ENCODE measurements at regions not wholly inside any gene's neighbourhood (a gene's known extent, or its start where the extent isn't known, plus 50 kb on each side); places are given as distances from the start of the nearest gene placed in this dataset.

DNA sequence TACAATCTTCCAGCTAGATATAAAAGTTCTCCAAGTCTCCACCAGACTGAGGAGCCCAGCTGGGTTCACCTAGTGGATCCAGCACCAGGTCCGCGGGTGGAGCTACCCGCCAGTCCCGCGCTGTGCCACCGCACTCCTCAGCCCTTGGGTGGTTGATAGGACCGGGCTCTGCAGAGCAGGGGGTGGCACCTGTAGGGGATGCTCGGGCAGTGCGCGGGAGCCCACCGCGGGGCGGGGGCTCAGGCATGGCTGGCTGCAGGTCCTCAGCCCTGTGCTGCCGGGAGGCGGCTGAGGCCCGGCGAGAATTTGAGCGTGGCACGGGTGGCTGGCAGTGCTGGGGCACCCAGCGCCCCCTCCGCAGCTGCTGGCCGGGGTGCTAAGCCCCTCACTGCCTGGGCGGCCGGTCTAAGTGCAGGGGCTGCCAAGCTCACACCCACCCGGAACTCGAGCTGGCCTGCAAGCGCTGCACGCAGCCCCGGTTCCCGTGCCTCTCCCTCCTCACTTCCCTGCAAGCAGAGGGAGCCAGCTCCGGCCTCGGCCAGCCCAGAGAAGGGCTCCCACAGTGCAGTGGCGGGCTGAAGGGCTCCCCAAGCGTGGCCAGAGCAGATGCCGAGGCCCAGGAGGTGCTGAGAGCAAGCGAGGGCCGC is 542.8 kb upstream of the PCDH9 start:
- TF ChIP-seq, protein P1, sequence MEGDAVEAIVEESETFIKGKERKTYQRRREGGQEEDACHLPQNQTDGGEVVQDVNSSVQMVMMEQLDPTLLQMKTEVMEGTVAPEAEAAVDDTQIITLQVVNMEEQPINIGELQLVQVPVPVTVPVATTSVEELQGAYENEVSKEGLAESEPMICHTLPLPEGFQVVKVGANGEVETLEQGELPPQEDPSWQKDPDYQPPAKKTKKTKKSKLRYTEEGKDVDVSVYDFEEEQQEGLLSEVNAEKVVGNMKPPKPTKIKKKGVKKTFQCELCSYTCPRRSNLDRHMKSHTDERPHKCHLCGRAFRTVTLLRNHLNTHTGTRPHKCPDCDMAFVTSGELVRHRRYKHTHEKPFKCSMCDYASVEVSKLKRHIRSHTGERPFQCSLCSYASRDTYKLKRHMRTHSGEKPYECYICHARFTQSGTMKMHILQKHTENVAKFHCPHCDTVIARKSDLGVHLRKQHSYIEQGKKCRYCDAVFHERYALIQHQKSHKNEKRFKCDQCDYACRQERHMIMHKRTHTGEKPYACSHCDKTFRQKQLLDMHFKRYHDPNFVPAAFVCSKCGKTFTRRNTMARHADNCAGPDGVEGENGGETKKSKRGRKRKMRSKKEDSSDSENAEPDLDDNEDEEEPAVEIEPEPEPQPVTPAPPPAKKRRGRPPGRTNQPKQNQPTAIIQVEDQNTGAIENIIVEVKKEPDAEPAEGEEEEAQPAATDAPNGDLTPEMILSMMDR (IDR thresholded peaks at IDR 0.05; ENCODE audit: insufficient read depth, low read length) = no peak
- no peak for TF ChIP-seq REST (IDR thresholded peaks at IDR 0.05; ENCODE audit: insufficient replicate concordance, low read depth)
- TF ChIP-seq GABPA (IDR thresholded peaks at IDR 0.05; ENCODE audit: low read depth) = no peak
- no peak for TF ChIP-seq POLR2AphosphoS5 (IDR thresholded peaks at IDR 0.05; ENCODE audit: low read depth)
- no peak for TF ChIP-seq SPI1 (IDR thresholded peaks at IDR 0.05; ENCODE audit: borderline replicate concordance, low read depth)

Data from HL-60 (cell line).